Prostate gland (tissue), 2 donors: ENCODE measurements at regions not wholly inside any gene's neighbourhood (a gene's known extent, or its start where the extent isn't known, plus 50 kb on each side); places are given as distances from the start of the nearest gene placed in this dataset.

ENCODE experiments used
- DNase-seq: peaks from one replicate; pipeline ENCODE4 v3.0.0-alpha.2; 2019; ENCODE audit warnings: low spot score
- H3K27ac ChIP-seq, 2 donors: fragments of 200-600 bp; sonication (generic); 2 replicates each; pipeline ENCODE4 v1.5.1; 2017 to 2019
- H3K27me3 ChIP-seq: fragments of 200-600 bp; sonication (generic); replicated peaks from 2 replicates; pipeline ENCODE4 v1.5.1; 2019; ENCODE audit not compliant: insufficient read depth
- H3K36me3 ChIP-seq, 2 donors: fragments of 200-600 bp; sonication (generic); 1 replicate in 1 of 2; 2 replicates in 1 of 2; pipeline versions ENCODE4 v1.5.1 to v1.8.1; 2017 to 2019
- H3K4me1 ChIP-seq: fragments of 200-600 bp; sonication (generic); replicated peaks from 2 replicates; pipeline ENCODE4 v1.5.1; 2019
- H3K4me3 ChIP-seq, 2 donors: fragments of 200-600 bp; sonication (generic); 2 replicates each; pipeline ENCODE4 v1.5.1; 2017 to 2019
- H3K9me3 ChIP-seq: fragments of 200-600 bp; sonication (generic); 2 replicates; pipeline ENCODE4 v1.5.1; 2017
- POLR2A ChIP-seq: fragments of 450-650 bp; IDR thresholded peaks from one replicate; pipeline ENCODE4 v1.6.1; 2016; ENCODE audit warnings: antibody characterized with exemption, mild to moderate bottlenecking
- POLR2AphosphoS5 ChIP-seq: sonication (generic); formaldehyde crosslinking; IDR thresholded peaks from one replicate; pipeline ENCODE4 v1.6.1; 2017; ENCODE audit warnings: antibody characterized with exemption
- WGBS: methylation state at CpG from one replicate; pipeline ENCODE4 v1.1.5; 2018; 5-methylcytosine and 5-hydroxymethylcytosine counted together
- intact Hi-C: fragments of 100-400 bp; cut with DNase I; formaldehyde crosslinking; loops from one replicate; pipeline ENCODE4 v1.14.2; 2022
- TF ChIP-seq, protein P1 (sequence below), 4 experiments: fragments of 200-600 bp in 2 of 4; fragments of 450-650 bp in 2 of 4; sonication (generic) in 2 of 4; IDR thresholded peaks; 1 replicate in 3 of 4; 2 replicates in 1 of 4; pipeline ENCODE4 v1.5.1; 2016 to 2019; ENCODE audit warnings: antibody characterized with exemption in 4 of 4, mild to moderate bottlenecking in 2 of 4, moderate library complexity in 2 of 4

DNA sequence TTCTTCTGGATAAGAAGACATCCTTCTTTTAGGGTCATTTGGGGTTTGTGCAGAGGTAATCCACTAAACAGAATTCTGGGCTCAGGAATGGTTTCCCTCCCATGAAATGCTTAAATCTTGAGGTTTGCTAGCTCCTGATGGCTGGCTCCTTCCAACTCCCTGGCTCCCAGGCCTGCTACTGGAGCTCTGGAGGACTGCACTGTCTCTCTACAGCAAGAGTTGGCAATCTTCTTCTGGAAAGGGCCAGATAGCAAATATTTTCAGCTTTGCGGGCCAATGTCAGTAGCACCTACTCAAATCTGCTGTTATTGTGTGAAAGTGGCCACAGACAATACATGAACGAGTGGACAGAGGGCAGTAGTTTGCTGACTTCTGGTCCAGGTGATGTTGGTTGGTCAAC lies 174.2 kb upstream of the CTBP2 start:
- Histone ChIP-seq H3K27me3 (no peaks in the 10 kb centered on the region), H3K4me3 (no peak overlapping the region), H3K4me1 (no peaks in the 10 kb centered on the region), H3K36me3 (no peaks in the 10 kb centered on the region), H3K27ac (no peak overlapping the region), H3K9me3 (no peaks in the 10 kb centered on the region)
- WGBS: 89% methylated on average over 2 of the region's 2 CpGs
- intact Hi-C loops: no loop called here
- TF ChIP-seq, protein P1, sequence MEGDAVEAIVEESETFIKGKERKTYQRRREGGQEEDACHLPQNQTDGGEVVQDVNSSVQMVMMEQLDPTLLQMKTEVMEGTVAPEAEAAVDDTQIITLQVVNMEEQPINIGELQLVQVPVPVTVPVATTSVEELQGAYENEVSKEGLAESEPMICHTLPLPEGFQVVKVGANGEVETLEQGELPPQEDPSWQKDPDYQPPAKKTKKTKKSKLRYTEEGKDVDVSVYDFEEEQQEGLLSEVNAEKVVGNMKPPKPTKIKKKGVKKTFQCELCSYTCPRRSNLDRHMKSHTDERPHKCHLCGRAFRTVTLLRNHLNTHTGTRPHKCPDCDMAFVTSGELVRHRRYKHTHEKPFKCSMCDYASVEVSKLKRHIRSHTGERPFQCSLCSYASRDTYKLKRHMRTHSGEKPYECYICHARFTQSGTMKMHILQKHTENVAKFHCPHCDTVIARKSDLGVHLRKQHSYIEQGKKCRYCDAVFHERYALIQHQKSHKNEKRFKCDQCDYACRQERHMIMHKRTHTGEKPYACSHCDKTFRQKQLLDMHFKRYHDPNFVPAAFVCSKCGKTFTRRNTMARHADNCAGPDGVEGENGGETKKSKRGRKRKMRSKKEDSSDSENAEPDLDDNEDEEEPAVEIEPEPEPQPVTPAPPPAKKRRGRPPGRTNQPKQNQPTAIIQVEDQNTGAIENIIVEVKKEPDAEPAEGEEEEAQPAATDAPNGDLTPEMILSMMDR (IDR thresholded peaks at IDR 0.05): no peak
- no peak for TF ChIP-seq POLR2A
- no peak for TF ChIP-seq POLR2AphosphoS5
- DNase-seq: no peak

DNA sequence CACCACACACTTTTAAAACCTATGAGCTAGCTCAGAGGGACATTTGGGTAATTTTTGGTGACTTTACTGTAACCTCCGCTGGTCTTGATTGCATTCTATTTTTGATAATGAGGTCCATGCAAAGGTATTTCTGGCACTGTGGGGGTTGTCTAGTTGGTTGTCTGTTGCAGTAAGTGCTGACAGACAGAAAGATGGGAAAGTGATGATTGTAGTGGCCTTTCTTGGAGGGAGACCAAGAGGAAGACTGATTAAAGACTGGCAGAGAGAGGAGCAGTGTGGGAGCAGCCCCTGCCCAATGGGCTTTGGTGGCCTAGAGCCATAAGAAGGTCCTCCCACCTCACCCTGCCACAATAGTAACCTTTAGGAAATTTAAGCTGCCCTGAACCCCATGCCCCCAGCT lies 173.4 kb upstream of the CTBP2 start:
- TF ChIP-seq, protein P1 (IDR thresholded peaks at IDR 0.05): no peak
- no peak for TF ChIP-seq POLR2A
- TF ChIP-seq POLR2AphosphoS5: no peak
- H3K36me3 ChIP-seq: no peaks in the 10 kb centered on the region
- 100% methylated on average over 1 of the region's 1 CpG for WGBS
- DNase-seq: no peak
- no peaks in the 10 kb centered on the region for H3K27me3 ChIP-seq
- no peak overlapping the region for H3K4me3 ChIP-seq
- H3K4me1 ChIP-seq: no peaks in the 10 kb centered on the region
- H3K9me3 ChIP-seq: no peaks in the 10 kb centered on the region
- intact Hi-C loops: no loop called here
- no peak overlapping the region for H3K27ac ChIP-seq

DNA sequence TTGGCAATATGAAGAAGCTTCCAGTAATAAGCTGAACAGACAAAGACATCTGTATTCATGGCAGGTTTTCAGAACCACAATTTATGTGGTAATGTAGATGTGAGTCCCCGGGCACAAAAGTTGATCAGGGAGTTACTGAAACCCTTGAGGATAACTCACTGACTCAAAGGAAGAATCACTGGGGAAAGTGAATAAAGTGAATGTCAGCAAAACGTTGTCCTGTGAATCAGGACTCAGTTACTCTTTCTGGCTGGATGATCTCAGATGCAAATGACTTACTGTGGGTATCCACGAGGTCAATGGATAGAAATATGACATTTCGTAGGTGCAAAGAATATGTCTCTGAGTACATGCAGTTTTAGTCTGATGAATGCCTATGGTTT lies 172.8 kb upstream of the CTBP2 start:
- intact Hi-C loops: no loop called here
- TF ChIP-seq POLR2AphosphoS5 (no peak), POLR2A (no peak)
- TF ChIP-seq, protein P1 (IDR thresholded peaks at IDR 0.05): no peak
- WGBS: 73% methylated on average over 4 of the region's 4 CpGs

DNA sequence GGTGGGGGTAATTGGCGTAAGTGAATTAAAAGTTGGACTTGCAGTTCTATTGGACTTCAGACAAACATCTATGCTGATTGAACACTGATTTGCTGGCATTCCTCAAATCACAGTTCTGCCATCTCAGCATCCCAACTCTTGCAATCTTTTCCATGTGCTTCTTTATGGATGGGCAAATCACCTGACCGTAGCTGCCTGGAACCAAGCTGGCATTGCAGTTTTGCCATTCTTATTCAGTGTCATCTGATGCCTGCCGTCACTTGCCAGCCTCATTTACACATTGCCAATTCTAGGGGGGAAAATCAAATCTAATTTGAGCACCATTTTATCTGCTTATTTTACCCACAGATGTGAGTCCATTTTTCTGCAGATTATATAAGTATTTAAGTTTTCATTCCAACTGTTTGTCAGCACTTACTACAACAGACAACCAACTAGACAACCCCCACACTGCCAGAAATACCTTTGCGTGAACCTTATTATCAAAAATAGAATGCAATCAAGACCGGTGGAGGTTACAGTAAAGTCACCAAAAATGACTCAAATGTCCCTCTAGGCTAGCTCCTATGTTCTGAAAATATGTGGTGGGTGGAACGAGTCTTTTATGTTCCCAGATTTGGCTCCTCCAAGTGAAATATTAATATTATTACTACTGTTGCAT lies 172.3 kb upstream of the CTBP2 start:
- no peak for DNase-seq
- intact Hi-C loops: no loop called here
- WGBS: 76% methylated on average over 6 of the region's 6 CpGs

More for the DNA sequence above, 172.8 kb upstream of the CTBP2 start:
- Histone ChIP-seq H3K36me3 (no peaks in the 10 kb centered on the region), H3K27ac (no peak overlapping the region), H3K9me3 (no peaks in the 10 kb centered on the region), H3K27me3 (no peaks in the 10 kb centered on the region), H3K4me3 (no peak overlapping the region), H3K4me1 (no peaks in the 10 kb centered on the region)
- DNase-seq: no peak

DNA sequence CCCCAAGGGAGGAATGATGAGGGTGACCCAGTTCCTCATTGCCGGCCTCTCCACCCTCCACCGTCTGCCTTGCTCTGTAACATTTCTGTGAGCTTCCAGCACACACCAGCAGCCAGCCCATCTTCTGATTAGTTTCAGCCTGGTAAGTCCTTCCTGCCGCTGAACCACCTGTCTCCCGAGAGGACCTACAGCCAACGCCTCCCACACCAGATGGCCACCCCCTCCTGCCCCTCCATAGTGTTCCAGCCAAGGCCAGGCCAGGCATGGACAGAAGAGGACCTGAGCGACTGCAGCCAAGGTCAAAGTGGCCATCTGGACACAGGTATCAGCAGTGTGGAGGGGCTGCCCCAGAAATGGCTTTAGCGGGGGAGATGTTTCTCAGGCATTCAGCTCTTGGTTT lies 170.7 kb upstream of the CTBP2 start:
- Histone ChIP-seq H3K27me3 (no peaks in the 10 kb centered on the region), H3K4me3 (no peak overlapping the region), H3K9me3 (no peaks in the 10 kb centered on the region), H3K36me3 (no peaks in the 10 kb centered on the region), H3K4me1 (no peaks in the 10 kb centered on the region), H3K27ac (no peak overlapping the region)
- WGBS: over 99% methylated on average over 7 of the region's 7 CpGs
- intact Hi-C loops: no loop called here
- DNase-seq: no peak
- TF ChIP-seq POLR2A (no peak), POLR2AphosphoS5 (no peak)
- TF ChIP-seq, protein P1 (IDR thresholded peaks at IDR 0.05): no peak

More for the DNA sequence above, 172.3 kb upstream of the CTBP2 start:
- TF ChIP-seq POLR2A (no peak), POLR2AphosphoS5 (no peak)
- TF ChIP-seq, protein P1 (IDR thresholded peaks at IDR 0.05): no peak
- Histone ChIP-seq H3K36me3 (no peaks in the 10 kb centered on the region), H3K27me3 (no peaks in the 10 kb centered on the region), H3K4me1 (no peaks in the 10 kb centered on the region), H3K4me3 (no peak overlapping the region), H3K9me3 (no peaks in the 10 kb centered on the region), H3K27ac (no peak overlapping the region)
